NCI-H69 (cell line): ENCODE measurements at regions not wholly inside any gene's neighbourhood (a gene's known extent, or its start where the extent isn't known, plus 50 kb on each side); places are given as distances from the start of the nearest gene placed in this dataset.
"Not testable (repeated sequence)": the region's sequence is repeated elsewhere in the genome, so short reads cannot be mapped to it uniquely, and the experiment has no call there.

Source experiments
- DNase-seq: peaks from one replicate; lab custom pipeline; 2025; lab: John Stamatoyannopoulos, UW

DNA sequence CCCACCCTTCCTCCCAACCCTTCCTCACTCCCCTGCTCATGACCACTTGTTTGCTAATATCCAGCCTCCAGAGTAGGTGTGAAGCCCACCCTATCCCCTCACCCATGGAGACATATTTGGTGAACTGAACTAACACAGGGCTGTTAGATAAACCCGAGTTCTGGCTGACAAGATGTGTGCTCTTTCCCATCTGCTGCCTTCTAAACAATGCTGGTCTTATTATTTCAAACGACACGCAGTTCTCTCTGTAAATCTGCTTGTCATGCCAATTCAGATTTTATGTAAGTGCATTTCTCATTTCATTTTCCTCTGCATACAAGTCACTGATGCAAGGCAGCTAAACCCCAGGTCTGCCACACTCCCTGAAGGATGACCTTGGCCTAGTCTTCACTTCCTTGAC lies 343.0 kb upstream of the CDH5 start:
- DNase-seq, result no peak

DNA sequence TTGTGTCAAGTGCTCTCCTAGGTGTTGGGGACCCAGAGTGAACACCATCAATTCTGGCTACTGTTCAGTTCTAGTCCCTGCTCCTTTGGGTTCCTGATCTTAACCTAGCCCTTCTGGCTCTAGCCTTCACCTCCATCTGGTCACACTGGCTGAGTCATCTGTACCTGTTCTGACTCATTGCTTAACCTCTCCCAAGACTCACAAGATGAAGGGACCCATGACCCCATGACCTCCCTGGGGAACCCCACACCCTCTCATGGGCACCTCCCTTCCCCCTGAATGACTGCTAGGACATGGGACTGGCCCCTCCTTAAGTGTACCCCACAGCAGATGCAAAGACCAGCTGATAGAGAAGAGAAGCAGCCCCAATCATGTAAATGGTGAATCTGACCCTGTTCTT lies 345.8 kb upstream of the CDH5 start:
- no peak for DNase-seq

DNA sequence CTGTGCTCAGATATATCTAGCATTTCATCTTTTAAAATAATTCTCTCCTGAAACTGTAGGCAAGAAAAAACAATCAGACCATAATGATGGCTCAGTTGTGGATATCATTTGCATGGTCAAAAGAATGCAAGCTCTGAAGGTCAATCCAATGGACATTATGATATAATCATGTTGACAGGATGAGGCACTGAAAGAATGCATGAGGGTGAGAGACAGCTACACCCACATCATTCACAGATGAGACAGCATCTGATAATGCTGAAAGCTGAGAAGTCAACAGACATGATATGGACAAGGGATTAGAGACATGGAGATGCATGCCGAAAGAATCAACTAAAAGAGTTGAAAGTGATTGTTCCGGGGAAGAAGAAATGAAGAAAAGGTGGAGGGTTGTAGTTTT lies 346.4 kb upstream of the CDH5 start:
- DNase-seq, result no peak

DNA sequence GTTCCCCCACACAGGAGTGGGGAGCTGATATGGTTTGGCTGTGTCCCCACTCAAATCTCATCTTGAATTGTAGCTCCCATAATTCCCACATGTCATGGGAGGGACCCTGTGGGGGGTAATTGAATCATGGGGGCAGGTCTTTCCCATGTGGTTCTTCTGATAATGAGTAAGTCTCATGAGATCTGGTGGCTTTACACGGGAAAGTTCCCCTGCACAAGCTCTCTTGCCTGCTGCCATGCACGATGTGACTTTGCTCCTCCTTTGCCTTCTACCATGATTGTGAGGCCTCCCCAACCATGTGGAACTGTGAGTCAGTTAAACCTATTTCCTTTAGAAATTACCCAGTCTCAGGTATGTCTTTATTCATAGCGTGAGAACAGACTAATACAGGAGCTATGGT lies 347.0 kb upstream of the CDH5 start:
- DNase-seq, result not testable (repeated sequence)

DNA sequence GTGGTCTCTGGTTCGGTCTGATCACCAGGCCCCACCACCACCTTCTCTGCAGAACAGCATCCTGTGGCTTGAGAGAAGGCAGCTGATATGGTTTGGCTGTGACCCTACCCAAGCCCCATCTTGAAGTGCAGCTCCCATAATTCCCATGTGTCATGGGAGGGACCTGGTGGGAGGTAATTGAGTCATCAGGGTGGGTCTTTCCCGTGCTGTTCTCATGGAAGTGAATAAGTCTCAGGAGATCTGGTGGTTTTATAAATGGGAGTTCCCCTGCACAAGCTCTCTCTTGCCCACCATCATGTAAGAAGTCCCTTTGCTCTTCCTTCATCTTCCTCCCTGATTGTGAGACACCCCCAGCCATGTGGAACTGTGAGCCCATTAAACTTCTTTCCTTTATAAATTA lies 352.3 kb upstream of the CDH5 start:
- DNase-seq, result no peak

DNA sequence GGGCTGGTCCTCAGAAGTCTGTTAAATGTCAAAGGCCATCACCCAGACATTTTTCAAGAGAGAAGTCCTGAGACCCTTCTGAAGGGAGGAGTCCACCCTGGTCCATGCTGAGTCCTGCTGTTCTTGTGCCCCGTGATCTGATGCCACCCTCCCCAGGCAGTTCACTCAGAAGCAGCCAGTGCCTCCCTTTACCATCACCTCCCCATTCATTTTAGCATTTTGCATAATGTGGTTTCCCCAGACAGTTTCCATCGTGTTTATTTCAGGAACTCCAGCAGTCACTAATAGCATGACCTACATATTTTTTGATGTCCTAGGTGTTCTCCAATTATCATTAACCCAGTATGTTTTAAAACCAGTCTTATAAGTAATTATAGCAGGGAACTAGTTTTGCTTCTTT lies 353.0 kb upstream of the CDH5 start:
- no peak for DNase-seq

DNA sequence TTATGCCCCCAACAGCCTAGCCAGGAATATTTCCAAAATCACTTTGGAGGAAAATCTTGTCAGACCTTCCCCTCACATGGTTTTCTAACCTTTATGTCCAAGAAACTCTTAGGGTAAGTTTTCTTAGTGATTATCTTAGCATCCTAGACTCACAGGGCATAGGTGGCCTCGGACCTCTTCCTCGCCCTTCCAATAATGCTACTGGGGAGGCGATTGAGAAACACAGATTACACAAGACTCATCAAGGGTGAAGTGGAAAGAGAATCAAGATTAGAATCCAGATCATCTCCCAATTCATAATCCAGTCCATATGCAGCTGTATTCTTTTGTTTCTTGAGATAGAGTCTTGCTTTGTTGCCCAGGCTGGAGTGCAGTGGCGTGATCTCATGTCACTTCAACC lies 358.4 kb upstream of the CDH5 start:
- no peak for DNase-seq

DNA sequence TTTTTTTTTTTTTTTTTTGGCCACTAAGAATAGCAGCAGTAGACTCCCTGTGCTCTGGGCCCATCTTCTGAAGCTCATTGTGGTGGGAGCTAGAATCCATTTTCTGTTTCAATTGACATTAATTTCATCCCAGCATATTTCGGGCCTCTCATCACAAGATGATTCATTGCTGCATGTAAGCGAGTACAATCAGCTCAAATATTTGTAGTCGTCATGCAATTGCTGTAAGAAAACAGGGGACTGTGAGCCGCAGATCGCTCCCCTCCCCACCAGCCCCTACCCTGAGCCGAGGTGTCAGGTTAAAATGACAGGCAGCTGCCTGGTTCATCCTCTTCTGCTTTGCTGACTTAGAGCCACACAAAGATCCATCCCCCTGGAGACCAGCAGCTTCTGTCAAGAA lies 358.8 kb upstream of the CDH5 start:
- no peak for DNase-seq

DNA sequence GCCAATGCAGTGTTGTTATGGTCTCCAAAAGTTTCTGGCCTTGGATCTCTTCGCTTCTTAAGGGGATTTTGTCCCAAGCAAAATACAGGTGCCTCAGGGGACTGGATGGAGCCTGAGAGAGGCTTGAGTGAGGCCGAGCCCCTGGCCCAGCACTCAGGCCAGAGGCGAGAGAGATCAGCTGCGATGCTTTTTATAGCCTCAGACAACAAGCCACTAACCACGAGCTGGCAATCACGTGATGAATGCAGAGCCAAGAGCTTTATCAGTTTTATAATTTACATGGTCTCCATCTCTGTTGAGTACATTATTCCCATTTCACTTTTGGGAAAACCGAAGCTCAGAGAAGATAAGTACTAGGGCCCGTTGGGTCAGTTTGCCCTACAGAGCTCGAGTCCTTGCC lies 360.0 kb upstream of the CDH5 start:
- no peak for DNase-seq

DNA sequence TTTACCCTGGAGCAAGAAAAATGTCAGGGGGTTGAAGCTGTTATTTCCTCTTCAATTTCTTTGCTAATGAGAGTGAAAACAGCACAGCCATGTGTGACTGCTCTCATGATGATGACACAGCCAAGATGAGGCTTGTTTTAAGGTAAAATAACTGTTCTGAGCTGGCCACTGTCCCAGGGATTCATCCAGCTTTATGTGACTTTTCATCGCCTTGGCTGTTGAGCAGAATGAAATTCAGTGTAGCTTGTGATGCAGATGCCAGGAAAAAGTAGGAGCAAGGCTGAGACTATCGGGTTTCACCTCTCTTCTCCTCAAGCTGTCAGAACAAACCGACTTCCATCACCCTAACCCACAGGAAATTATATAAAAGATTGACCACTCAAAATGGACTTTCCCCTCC lies 361.8 kb upstream of the CDH5 start:
- no peak for DNase-seq

DNA sequence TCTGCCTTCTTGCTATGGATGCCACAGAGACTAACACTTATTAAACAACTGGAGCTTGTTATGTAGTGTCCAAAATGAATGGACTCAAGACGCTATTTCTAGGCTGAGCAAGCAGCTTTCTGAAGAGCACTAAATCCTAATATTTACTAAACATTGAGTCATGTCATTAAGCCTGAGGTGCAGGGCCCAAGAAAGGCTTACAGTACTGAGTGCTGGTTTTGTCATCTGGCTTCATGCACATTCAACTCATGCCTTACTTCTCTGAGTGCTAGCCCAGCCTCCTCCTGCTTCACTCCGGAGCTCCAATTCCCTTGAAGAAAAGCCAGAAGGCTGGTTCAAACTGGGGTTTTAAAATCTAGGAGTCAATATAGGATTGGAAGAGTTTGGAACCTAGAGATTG lies 363.3 kb upstream of the CDH5 start:
- DNase-seq, result no peak

DNA sequence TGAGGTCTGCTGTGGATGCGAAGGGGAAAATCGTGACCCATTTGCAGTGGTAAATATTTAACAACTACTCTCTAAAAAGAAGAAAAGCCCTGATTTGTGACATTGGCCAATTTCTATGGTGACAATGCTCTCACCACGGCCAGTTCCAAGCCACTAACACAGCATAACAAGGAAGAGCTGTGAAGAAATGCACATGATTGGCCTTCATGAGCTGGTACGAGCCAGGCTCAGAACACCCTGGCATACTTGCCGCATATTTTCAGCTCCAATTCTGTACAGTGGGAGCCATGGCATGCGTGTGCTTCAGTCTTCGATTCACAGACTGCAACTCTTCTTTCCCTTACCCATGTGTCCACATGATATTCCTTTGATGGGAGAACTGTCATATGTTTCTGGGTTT lies 363.9 kb upstream of the CDH5 start:
- no peak for DNase-seq

DNA sequence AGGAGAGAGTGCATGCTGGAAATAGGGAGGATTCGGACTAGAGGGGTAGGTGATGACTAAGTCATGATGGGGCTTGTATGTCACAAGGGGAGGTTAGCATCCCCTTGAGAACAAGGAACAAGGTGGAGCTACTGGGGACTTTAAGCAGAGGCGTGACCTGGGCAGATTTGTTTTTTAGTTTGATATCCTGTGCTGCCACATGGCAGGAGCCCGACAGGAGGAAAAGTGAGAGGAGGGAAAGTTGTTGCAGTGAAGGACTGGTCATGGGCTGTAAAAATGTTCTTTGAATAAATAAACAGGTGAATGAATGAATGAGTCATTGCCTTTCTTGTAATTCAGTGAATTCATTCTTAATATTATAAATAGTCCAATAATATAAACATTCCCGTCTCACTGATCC lies 365.1 kb upstream of the CDH5 start:
- no peak for DNase-seq

DNA sequence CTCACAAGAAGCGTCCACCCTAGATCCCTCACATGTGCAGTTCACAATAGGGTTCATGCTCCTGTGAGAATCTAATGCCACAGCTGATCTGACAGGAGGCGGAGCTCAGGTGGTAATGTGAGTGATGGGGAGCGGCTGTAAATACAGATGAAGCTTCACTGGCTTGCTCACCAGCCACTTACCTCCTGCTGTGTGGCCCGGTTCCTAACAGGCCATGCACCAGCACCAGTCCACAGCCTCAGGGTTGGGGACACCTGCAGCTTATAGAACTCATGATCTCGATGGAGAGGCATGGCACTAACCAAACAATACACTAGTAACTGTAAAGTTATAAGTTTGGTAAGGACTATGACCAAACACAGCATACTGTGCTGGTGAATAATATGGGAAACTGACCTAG lies 368.0 kb upstream of the CDH5 start:
- DNase-seq, result no peak

DNA sequence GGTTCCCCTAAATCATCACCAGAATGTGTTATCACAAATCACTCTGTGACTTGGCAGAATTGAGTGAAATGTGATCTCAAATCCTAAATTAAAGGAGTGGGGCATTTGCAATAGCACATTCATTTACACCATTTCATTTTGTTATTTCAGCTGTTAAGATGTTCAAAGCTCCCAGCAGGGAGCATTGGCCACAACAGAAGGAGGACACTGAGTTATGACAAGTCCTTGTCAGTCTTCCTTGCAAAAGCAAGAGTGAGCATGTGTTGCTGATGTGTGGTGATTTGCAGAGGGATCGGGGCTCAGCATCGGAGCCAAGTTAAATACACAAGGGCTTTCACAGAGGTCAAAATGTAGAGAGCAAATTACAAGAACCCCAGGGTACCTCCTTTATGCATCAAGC lies 372.2 kb upstream of the CDH5 start:
- no peak for DNase-seq

DNA sequence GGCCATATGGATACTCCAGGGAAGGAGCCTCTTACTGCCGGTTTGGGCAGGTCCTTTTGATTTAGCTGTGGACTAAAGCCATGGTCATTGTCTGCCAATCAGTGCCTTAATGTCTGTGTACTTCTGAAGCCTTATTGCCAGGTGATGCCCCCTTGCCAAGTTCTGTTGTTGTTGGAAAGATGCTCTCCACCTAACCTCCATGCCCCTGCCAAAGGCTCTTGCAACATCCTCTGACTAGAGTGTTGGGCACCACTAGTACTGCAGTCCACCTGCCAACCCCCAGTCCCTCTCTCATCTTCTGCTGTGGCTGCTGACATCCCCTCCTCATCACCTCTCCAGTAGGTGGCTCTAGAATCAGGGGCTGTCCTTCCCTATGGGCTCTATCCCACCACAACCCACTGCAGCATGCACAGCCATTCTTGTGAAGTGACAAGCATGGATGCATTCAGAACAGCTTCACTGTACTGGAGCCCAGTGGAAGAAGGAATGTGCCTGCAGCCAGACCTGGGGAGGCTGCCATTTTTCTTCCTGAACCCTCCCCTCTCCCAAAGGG lies 375.3 kb upstream of the CDH5 start:
- no peak for DNase-seq

DNA sequence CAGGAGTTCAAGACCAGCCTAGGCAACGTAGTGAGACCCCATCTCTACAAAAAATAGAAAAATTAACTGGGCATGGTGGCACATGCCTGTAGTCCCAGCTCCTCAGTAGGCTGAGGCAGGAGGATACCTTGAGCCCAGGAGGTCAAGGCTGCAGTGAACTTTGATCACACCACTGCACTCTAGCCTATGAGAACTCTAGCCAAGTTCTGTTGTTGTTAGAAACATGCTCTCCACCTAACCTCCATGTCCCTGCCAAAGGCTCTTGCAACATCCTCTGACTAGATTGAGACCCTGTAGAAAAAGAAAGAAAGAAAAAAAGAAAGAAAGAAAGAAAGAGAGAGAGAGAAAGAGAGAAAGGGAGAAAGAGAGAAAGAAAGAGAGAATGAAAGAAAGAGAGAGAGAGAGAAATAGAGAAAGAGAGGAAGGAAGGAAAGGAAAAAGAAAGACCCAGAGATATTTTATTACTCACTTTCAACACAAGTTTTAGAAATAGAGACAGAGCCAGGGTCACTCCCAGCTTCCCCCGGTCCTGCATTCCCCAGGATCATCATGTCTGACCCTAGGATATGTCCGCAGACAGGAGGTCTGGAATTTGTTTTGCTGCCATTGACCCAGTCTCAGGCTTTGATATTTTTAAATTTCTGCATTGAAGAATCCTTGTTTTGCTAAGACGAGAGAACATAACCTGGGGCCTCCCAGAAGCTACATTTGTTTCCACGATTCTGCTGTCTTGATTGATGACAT lies 376.5 kb upstream of the CDH5 start:
- no peak for DNase-seq

DNA sequence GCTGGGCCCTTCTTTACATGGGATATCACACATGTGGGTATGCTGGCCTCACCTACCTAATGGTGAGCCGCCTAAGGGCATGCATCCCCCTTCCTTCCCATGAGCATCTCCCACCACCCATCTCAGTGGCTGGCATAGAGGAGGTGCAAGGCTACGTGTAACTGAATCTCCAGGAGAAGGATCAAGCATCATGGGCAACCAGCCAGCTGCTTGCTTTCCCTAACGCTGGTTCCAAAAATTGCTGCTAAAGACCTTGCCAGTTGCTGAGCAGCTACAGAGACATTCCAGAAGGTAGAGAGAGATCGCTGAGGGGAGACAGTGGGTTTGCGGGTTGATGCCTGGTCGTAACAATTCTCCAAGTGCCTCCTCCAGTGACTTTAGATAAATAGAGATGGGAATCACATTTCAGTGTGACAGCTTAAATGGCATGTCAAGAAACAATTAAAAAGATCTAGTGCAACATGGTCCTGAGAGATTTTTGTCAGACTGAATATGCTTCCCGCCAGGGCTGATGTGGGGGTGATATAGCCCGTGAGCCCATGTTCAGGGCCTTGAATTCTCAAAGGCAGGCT lies 378.4 kb upstream of the CDH5 start:
- DNase-seq, result no peak

DNA sequence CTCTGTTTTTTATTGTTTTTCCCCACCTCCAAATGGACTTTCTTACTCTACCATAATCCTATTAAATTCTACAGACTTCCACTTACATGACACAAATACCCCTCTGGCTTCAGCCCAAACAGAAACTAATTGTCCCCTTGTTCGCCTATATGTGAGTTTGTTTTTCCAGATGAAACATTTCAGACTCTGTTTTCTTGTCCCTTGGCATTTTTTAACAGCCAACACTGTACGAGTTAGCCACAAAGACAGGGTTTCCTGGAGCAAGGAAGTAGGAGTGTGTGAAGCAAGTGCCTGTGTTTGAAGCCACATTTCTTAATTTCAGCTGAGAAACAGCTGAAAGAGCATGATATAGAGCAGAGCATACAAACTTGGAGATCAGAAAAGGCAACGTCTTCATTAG lies 382.2 kb upstream of the CDH5 start:
- DNase-seq, result no peak

DNA sequence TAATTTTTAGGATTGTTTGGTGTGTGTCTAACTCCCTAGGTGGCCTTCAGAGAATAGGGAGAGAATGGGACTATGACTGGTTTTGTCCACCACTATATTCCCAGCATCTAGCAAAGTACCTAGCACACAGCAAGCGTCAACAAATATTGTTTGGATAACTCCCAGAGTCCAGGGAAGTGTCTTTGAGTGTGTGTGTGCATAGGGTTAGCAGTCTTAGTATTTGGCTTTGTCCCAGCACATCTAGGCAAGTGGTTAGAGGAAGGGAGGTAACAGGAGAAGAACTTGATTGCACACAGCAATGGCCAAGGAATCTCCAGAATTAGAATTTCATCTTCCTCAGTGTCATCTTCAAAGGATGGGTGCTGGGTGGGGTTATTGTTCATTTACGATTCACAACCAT lies 385.4 kb upstream of the CDH5 start:
- no peak for DNase-seq

DNA sequence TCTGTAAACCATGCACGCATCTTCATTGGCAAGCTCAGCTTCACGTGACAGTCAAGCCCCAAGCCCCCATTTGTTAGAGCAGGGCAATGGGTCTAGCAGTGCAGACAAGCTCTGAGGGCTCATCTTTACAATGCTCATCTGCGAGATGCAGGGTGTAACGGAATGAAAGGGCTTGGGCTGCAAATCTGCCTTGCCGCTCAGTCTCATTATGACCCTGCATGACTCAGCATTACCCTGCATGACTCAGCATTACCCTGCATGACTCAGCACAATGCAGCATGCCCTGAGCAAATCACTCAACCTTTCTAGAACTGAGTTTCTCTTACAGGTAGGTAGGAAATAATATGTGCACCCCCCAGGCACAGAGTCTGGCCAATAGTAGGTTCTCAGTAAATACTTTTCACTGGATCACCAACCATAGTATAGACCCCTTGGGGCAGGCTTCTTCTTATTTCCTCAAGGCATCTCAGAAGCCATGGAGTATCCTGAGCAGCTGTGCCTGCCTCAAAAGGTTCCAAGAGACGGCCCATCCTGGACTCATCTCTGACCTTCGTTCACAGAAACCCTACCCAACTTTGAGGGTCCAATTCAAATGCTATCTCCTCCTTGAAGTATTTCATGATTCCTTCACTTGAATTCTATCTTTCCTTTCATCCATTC lies 391.3 kb upstream of the CDH5 start:
- DNase-seq, result no peak

DNA sequence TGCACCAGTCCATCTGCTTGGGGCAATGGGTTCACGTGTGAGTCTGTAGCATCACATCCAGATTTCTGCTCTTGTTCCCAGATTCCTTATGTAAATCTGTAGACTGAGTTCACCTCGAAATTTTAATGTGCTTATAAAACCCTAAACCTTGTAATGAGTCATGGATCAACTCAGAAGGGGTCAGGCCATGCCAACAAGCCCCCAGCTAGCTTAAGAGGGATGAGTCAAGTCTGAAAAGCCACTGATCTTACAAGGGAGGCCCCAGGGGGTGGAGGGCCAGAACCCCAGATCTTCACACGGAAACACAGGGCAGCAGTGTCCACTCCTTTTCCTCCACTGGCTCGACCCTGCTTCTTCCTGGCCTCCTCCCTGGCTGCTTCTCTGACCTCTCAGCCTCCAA lies 399.1 kb upstream of the CDH5 start:
- DNase-seq, result no peak

DNA sequence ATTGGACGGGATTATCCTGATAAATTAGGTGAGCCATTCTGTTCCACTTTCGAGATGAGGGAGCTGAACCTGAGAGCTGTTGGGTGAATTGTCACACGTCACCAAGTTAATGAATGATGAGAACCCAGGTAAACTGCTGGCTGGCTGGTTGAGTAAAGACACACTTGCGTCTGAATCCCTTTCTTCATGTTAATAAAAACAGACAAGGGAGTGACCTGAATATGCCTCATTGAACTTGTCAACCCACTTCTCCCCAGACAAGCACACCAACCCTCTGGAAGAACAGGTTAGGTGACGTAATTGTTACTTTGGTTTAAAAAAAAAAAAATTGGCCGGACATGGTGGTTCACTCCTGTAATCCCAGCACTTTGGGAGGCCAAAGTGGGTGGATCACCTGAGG lies 400.9 kb upstream of the CDH5 start:
- no peak for DNase-seq

DNA sequence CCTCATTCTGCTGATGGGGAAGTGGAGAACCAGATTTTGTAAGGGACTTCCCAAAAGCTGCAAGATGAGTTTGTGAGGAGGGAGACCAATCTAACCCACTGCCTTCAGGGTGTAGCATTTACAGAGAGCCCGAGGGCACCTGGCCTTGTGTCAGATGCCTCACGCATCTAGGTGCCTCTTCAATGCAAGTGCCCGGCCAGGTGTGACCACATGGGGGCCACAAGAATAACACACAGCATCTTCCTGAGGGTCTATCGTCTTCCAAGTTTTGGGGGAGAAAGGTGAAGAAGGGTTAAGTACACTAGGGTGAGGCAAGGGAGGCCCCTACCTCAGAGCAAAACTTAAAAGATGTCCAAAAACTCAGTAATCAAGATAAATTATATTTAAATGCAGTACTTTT lies 401.7 kb upstream of the CDH5 start:
- no peak for DNase-seq
